Esophagus mucosa (tissue), 1 donor: ENCODE measurements at regions not wholly inside any gene's neighbourhood (a gene's known extent, or its start where the extent isn't known, plus 50 kb on each side); places are given as distances from the start of the nearest gene placed in this dataset.

Source experiments
- ATAC-seq: fragments of 200-7000 bp; cut with Tn5 transposase; one replicate; pipeline ENCODE4 v1.9.1; 2020
- donor health status: DM: yes; HTN: yes; CAD: no.

DNA sequence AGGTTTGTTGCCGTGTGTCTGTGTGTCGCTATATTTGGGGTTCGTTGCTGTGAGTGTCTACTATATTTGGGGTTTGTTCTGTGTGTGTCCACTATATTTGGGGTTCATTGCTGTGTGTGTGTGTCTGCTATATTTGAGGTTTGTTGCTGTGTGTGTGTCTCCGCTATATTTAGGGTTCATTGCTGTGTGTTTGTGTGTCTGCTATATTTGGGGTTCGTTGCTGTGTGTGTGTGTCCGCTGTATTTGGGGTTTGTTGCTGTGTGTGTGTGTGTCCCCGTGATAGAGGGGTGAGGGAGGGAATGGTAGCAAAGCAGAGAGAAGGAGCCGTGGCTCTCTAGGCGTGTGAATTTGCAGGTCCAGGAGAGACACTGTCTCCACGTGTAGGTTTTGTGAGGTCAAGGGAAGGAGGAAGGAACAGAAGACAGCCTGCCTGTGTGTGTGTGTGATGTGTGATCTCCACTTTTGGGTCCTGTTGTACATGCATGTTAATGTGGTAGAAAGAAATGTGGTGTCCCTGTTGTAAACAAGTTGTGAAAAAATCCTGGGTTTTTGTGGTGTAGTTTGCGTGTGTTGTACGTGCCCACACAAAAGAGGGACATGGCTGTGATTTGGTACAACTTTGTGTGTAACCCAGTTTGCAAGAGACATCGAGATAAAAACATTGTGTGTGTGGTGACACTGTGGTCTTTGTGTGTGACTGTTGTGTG is 56.3 kb upstream of the ECE1 start:
- ATAC-seq, result no peak

DNA sequence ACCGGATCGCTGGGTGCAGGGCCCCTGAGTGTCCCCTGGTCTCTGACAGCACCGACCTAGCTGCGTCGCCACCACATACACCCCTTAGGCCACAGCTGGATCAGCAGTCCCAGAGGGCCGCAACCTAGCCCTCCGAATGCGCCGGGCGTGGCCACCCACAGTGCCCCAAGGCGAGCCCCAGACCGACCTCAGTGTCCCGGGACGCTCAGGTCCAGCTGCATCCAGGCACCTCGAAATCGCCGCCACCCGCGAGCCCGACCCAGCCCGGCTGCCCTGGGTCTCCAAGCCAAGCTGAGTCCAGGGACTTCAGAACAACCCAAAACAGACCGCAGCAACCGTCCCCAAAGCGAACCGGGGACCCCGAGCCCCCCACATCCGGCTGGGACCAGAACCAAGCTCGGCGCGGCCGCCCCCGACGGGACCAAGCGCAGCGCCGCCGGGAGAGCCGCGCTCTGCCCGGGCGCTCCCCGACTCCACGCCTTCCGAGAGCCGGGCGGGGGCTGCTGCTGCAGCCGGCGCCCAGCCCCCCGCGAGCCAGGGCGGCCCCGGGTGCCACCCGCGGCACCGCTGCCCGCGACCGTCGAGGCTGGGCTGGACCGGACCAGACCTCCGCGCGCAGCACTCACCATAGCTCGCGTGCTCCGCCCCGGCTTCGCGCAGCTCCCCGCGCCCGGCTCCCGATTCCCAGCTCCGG is 54.6 kb upstream of the ECE1 start:
- ATAC-seq, result peak; percentile 46

DNA sequence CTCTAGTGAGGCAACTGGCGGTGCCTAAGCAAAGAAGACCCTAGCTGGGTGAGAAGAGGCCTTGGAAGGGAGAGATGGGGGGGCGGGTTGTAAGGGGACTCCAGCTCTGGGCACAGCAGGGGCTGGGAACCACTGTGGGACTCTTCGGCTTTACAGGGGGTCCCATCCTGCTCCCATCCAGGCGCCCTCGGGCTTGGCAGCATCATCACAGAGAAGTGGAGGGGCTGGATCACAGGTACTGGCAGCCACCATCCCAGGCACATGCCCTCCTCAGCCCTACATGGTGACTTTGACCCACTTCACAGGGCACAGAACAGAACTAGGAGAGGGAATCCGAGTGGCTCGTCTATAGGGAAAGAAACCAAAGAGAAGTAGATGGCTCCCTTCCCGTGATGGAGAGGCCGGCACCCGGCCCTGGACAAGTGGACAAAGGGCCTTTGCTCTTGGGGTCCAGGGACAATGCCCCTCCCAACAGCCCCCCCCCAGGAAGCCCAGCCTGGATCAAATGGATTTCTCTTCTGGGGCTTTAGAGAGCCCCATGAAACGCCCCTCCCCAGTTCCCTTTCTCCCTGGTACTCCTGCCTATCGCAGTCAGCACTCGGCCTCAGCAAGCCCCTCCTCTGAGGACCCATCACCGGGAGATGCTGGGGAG is 54.0 kb upstream of the ECE1 start:
- ATAC-seq, result no peak

DNA sequence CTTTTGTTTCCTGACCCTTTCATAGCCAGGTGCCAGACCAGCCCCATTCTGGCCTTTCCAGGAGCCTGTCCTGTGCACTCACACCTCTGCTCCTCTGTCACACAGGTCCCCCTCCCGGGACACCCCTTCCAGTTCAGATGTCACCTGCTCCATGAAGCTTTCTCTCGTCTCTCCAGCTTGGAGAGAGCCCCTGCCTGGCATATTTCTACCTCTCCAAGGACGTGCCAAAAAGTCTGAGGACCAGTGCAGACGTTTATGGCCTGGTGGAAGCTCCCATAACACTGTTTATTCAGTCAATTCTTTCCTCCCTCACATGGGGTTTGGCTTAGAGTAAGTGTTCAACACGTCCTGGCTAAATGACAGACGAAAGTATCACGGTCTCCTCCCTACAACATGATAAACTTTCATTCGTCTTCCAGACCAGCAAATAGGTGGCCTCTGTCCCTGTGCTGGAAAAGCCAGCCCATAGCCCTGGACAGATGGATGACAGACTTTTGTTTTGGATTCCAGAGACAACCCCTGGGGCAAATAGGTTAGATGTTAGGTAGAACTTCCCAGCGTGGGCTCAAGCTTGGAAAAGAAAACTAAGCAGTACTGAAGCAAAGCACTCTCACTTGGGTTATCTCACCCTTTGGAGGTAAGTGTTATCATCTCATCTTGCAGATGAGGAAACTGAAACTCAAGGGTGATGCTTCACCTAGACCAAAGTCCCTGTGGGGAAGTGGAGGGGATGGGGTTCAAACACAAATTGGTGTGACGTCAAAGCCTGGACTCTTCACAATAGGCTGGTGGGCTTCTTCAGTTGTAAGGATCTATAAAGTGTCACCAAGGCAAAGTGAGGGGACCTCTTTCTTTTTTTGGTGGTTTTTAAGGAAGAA is 52.9 kb upstream of the ECE1 start:
- no peak for ATAC-seq

DNA sequence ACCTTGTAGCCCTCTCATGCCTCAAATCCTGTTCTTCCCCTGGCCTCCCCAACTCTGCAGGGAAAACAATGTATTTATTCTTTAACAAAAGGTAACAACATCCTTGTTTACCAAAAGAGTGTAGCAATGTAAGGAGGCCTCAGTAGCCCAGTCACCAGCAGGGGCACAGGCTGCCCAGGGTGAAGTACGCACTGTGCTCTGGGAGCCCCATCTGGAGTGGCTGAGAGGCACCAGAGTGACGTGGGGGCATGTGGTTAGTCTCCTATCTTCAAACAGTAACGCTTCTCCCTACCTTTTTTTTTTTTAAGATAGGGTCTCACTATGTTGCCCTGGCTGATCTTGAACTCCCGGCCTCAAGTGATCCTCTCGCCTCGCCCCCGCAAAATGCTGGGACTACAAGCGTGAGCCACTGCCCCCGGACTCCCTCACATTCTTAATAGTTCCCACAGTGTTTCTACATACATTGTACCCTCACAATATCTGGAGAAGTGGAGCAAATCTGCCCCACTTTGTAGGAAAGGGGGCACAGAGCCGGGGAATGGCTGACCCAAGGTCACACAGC is 51.3 kb upstream of the ECE1 start:
- ATAC-seq, result no peak

DNA sequence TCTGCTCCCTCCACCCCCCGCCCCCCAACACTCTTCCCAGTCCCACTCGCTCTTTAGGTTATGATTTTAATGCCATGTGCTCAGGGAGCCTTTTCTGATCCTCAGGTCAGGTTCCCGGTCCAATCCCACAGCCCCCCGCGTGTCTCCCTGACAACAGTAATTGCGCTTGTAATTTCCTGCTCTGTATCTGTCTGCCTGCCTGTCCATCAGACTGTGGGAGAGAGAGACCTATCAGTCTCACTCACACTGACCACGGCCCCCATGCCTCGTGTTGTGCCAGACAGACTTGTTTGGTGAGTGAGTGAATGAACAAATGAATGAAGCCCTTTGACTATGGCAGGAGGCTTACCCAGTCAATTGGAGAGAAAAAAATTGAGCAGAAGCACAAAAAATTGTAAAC is 50.8 kb upstream of the ECE1 start:
- ATAC-seq, result no peak

DNA sequence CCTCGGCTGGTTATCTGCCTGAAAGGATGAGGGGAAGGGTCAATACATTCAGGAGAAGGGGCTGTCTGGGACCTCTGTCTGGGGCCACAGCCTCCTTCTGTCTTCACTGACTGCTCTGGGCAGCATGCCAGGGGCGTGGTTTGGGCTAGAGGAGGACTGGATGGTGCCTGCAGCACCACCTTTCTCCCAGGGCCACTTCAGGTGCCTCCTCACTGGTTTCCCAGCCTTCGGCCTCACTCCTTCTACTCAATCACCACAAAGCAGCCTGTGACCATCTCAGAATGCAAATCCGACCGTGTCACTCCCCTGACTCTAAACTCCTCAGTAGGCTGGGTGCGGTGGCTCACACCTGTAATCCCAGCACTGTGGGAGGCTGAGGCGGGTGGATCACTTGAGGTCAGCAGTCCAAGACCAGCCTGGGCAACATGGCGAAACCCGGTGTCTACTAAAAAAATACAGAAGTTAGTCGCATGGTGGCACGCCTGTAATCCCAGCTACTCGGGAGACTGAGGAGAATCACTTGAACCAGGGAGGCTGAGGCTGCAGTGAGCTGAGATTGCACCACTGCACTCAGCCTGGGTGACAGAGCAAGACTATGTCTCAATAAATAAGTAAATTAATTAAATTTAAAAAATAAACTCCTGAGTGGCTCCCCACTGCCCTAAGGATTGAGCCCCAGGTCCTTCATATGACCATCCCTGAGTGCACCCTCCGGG is 50.1 kb upstream of the ECE1 start:
- ATAC-seq, result no peak
